ENCODE measurements at regions not wholly inside any gene's neighbourhood (a gene's known extent, or its start where the extent isn't known, plus 50 kb on each side); places are given as distances from the start of the nearest gene placed in this dataset.
"Not testable (repeated sequence)": the region's sequence is repeated elsewhere in the genome, so short reads cannot be mapped to it uniquely, and the experiment has no call there.

DNA sequence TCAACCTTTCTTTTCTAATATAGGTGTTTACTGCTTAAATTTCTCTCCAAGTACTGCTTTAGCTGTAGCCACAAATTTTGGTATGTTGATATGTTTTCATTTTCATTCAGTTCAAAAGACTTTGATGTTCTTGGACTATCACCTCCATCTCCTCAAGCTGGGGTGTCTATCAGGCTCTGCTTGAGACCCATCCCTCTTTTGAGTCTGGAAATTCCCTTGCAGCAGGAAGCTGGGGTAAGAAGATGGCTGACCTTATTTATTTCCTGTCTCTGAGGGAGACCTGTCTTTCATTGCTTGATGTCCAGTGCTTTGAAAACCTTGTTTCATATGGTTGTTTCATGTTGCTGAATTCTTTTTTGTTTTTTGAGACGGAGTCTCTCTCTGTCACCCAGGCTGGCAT is 60.5 kb upstream of the ADPGK start:
- no peaks in the 10 kb centered on the region for H3K36me3 ChIP-seq (ENCODE audit: insufficient read depth, low read length)
- H4K20me1 ChIP-seq (ENCODE audit: insufficient read depth, low read length): no peaks in the 10 kb centered on the region
- H2AFZ ChIP-seq (ENCODE audit: low read depth, low read length): no peak overlapping the region
- no peak overlapping the region for H3K4me3 ChIP-seq (ENCODE audit: low read depth in 1 of 2, low read length in 2 of 2)
- no peaks in the 10 kb centered on the region for H3K79me2 ChIP-seq (ENCODE audit: insufficient read depth, low read length)
- no peak for DNase-seq
- TF ChIP-seq CTCF (IDR thresholded peaks at IDR 0.05; ENCODE audit: borderline replicate concordance, extremely low read depth, low read length, poor library complexity, severe bottlenecking): no peak
- TF ChIP-seq EZH2 (IDR thresholded peaks at IDR 0.05; ENCODE audit: borderline replicate concordance, low read depth, low read length, severe bottlenecking): no peak
- H3K27me3 ChIP-seq (ENCODE audit: insufficient read depth, low read length, poor library complexity): no peaks in the 10 kb centered on the region
- H3K4me2 ChIP-seq (ENCODE audit: insufficient read depth, low read length): no peak overlapping the region
- H3K9me3 ChIP-seq (ENCODE audit: insufficient read depth, low read length, severe bottlenecking): no peaks in the 10 kb centered on the region
- no peaks in the 10 kb centered on the region for H3K4me1 ChIP-seq (ENCODE audit: insufficient read depth, low read length)
- H3K9ac ChIP-seq (ENCODE audit: low read depth, low read length): no peak overlapping the region
- no peak overlapping the region for H3K27ac ChIP-seq (ENCODE audit: low read length)
- no peak for ATAC-seq (ENCODE audit: insufficient read depth, low read depth)

DNA sequence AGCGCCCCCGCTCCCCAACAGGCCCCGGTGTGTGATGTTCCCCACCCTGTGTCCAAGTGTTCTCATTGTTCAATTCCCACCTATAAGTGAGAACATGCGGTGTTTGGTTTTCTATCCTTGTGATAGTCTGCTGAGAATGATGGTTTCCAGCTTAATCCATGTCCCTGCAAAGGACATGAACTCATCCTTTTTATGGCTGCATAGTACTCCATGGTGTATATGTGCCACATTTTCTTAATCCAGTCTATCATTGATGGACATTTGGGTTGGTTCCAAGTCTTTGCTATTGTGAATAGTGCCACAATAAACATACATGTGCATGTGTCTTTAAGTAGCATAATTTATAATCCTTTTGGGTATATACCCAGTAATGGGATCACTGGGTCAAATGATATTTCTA is 59.8 kb upstream of the ADPGK start:
- H3K27ac ChIP-seq (ENCODE audit: low read length); ATAC-seq (ENCODE audit: insufficient read depth, low read depth); DNase-seq: not testable (repeated sequence)

GRCh38 chr15:72840114-72840513 is 56.6 kb upstream of the ADPGK start:
- H3K79me2 ChIP-seq (ENCODE audit: insufficient read depth, low read length): no peaks in the 10 kb centered on the region
- no peak overlapping the region for H2AFZ ChIP-seq (ENCODE audit: low read depth, low read length)
- no peaks in the 10 kb centered on the region for H3K36me3 ChIP-seq (ENCODE audit: insufficient read depth, low read length)
- H3K27me3 ChIP-seq (ENCODE audit: insufficient read depth, low read length, poor library complexity): peaks cover under 1% of the 10 kb centered on the region
- H3K27ac ChIP-seq (ENCODE audit: low read length): no peak overlapping the region
- H3K4me1 ChIP-seq (ENCODE audit: insufficient read depth, low read length): no peaks in the 10 kb centered on the region
- ATAC-seq (ENCODE audit: insufficient read depth, low read depth) (no peak), DNase-seq (no peak)
- H3K9ac ChIP-seq (ENCODE audit: low read depth, low read length): no peak overlapping the region
- H3K4me2 ChIP-seq (ENCODE audit: insufficient read depth, low read length): no peak overlapping the region
- no peak overlapping the region for H3K4me3 ChIP-seq (ENCODE audit: low read depth in 1 of 2, low read length in 2 of 2)
- H3K9me3 ChIP-seq (ENCODE audit: insufficient read depth, low read length, severe bottlenecking): no peaks in the 10 kb centered on the region
- no peak for TF ChIP-seq CTCF (IDR thresholded peaks at IDR 0.05; ENCODE audit: borderline replicate concordance, extremely low read depth, low read length, poor library complexity, severe bottlenecking)
- no peak for TF ChIP-seq EZH2 (IDR thresholded peaks at IDR 0.05; ENCODE audit: borderline replicate concordance, low read depth, low read length, severe bottlenecking)
- H4K20me1 ChIP-seq (ENCODE audit: insufficient read depth, low read length): no peaks in the 10 kb centered on the region

More for the DNA sequence above, 59.8 kb upstream of the ADPGK start:
- not testable (repeated sequence) for H3K4me2 ChIP-seq (ENCODE audit: insufficient read depth, low read length); H3K9me3 ChIP-seq (ENCODE audit: insufficient read depth, low read length, severe bottlenecking); H4K20me1 ChIP-seq (ENCODE audit: insufficient read depth, low read length); H3K79me2 ChIP-seq (ENCODE audit: insufficient read depth, low read length); H3K4me3 ChIP-seq (ENCODE audit: low read depth in 1 of 2, low read length in 2 of 2); H3K9ac ChIP-seq (ENCODE audit: low read depth, low read length); H3K27me3 ChIP-seq (ENCODE audit: insufficient read depth, low read length, poor library complexity); H2AFZ ChIP-seq (ENCODE audit: low read depth, low read length); H3K4me1 ChIP-seq (ENCODE audit: insufficient read depth, low read length); H3K36me3 ChIP-seq (ENCODE audit: insufficient read depth, low read length)

GRCh38 chr15:72838311-72838731 is 54.8 kb upstream of the ADPGK start:
- Histone ChIP-seq H3K4me1 (ENCODE audit: insufficient read depth, low read length) (no peaks in the 10 kb centered on the region), H3K27me3 (ENCODE audit: insufficient read depth, low read length, poor library complexity) (peaks cover 12% of the 10 kb centered on the region), H3K36me3 (ENCODE audit: insufficient read depth, low read length) (no peaks in the 10 kb centered on the region), H3K9ac (ENCODE audit: low read depth, low read length) (no peak overlapping the region), H3K4me3 (ENCODE audit: low read depth in 1 of 2, low read length in 2 of 2) (no peak overlapping the region), H2AFZ (ENCODE audit: low read depth, low read length) (no peak overlapping the region), H4K20me1 (ENCODE audit: insufficient read depth, low read length) (no peaks in the 10 kb centered on the region), H3K4me2 (ENCODE audit: insufficient read depth, low read length) (no peak overlapping the region), H3K27ac (ENCODE audit: low read length) (no peak overlapping the region), H3K79me2 (ENCODE audit: insufficient read depth, low read length) (no peaks in the 10 kb centered on the region), H3K9me3 (ENCODE audit: insufficient read depth, low read length, severe bottlenecking) (no peaks in the 10 kb centered on the region)
- ATAC-seq (ENCODE audit: insufficient read depth, low read depth): no peak
- DNase-seq: no peak
- TF ChIP-seq CTCF (IDR thresholded peaks at IDR 0.05; ENCODE audit: borderline replicate concordance, extremely low read depth, low read length, poor library complexity, severe bottlenecking): no peak
- TF ChIP-seq EZH2 (IDR thresholded peaks at IDR 0.05; ENCODE audit: borderline replicate concordance, low read depth, low read length, severe bottlenecking): no peak
